ENCODE measurements at regions not wholly inside any gene's neighbourhood (a gene's known extent, or its start where the extent isn't known, plus 50 kb on each side); places are given as distances from the start of the nearest gene placed in this dataset.

DNA sequence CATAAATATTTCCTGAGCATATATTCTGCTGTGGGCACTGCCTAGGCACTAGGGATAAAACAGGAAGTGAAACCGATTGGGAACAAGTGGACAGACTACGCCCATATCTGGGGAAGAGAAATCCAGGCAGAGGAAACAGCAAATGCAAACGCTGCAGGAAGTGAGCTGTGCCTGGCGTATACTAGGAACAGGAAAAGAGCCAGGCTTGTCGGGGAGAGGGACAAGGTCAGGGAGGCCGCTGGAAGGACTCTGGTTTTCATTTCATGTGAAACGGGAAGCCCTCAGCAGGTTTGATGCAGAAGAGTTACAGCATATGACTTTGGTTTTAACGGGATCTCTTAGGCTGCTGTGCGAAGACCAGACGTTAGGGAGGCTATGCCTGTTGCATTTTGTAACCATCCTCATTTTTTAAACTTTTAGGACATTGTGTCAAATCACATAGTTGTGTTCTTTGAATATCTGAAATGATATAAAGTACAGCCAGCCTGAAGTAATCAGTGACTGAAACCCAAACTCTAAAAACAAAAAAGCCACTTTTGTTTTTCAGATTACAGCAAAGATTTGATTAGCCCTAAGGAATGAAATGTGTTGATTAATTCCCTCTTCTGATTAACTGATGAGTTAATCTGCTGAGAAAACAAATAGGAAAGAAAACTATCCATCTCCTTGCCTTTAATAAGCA is 110.2 kb upstream of the PIEZO2 start:
- no peak for FAIRE-seq

GRCh38 chr18:11258039-11258610 is 108.8 kb upstream of the PIEZO2 start:
- no peak for FAIRE-seq

- no peak for FAIRE-seq
These were observed 106.9 kb upstream of the PIEZO2 start for GRCh38 chr18:11256251-11256650.

DNA sequence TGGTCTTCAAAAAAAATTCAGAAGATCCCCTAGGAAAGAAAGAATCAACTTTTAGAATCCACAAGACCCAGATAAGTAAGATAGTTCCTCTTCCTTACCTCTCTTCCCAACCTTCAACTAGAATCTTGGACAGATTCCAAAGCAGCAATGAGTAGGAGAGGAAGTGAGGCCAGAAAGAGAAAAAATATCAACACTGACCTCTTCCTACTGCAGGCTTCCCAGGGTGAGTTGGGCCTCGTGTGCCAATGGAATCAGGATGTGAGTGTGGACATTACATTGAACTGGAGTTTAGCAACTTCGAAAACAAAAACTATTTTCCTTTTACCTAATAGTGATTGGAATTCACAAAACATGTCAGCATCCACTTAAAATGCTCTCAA is 102.5 kb upstream of the PIEZO2 start:
- FAIRE-seq: no peak

- FAIRE-seq: no peak
These were observed 102.0 kb upstream of the PIEZO2 start for GRCh38 chr18:11251229-11251890.

DNA sequence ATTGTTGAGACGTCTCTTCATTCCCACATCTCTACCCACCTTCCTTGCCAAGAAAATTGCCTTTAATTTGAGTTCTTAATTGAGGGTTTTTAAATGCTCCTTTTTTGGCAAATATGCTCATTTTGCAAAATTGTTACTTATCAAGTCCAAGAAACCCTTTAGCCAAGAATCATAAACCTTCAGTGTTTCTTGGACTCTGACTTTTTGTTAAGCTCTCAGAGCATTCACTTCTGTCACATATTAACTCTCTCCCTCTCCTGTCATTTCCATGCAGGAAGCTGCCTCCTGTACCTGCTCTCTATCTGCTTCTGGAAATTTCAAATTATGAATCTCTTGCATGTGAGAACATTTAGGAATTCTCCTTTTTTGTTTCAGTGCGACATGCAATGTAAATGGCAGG is 100.0 kb upstream of the PIEZO2 start:
- no peak for FAIRE-seq

GRCh38 chr18:11247381-11247970 is 98.1 kb upstream of the PIEZO2 start:
- no peak for FAIRE-seq

DNA sequence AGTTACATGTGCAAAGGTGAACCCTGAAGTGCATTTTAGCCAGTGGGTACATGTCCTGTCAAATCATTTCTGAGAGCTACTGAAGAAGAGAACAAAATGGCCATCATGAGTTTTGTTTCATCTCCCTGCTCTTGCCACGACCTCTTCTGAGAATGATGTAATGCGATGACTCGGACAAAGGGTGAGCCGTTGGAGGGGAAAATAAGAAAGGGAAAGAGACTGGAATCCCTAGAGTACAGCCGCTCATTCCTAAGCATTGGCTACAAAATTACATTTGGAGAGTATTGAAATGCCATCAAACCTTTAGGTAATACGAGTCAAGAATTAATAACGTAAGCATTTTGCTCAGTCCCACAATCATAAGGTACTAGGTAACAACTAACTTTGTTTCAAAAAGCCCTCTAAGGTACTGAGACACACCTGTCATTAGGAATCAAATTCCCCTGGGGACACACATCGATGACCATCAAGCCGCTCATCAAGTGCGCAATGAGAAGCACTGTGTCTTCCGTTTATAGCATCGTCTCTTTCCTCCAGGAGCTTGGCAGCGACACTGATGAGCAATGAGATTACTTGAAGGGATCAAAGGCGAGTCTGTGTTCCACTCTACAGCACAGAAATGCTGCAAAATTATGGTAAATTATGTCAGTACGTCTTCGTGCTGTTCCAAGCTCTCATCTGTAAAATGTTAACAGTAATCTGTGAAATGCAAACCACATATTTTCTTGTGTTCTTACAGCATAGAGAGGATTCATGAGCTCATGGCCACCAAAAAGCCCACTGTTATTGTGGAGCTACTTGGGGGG is 97.3 kb upstream of the PIEZO2 start:
- no peak for FAIRE-seq

- FAIRE-seq: no peak
These were observed 96.5 kb upstream of the PIEZO2 start for GRCh38 chr18:11245879-11246278.

GRCh38 chr18:11237484-11237883 is 88.1 kb upstream of the PIEZO2 start:
- FAIRE-seq: no peak

- no peak for FAIRE-seq
These were observed 87.7 kb upstream of the PIEZO2 start for GRCh38 chr18:11237066-11237465.

GRCh38 chr18:11224153-11224552 is 74.8 kb upstream of the PIEZO2 start:
- no peak for FAIRE-seq

- no peak for FAIRE-seq
These were observed 70.2 kb upstream of the PIEZO2 start for GRCh38 chr18:11219571-11219970.

- no peak for FAIRE-seq
These were observed 65.8 kb upstream of the PIEZO2 start for GRCh38 chr18:11215216-11215615.

GRCh38 chr18:11204020-11204419 is 54.7 kb upstream of the PIEZO2 start:
- FAIRE-seq: no peak

DNA sequence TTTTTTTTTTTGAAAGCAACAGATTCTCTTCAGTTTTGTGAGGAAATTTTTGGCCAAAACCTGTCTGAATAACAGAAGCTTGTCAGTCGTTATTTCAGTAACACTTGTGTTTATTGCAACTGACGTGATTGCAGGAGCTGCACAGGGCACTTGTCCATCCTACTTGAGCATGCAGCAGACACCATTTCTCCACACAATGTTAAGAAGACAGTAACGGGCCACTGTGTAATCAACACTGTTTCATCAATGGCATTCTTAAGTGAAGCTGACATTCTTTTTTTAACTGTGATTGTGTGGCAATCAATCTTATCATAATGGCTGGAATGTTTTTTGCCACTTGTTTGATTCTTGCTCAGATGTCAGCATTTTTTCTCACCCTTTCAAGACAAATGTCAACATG is 50.1 kb upstream of the PIEZO2 start:
- no peak for FAIRE-seq
